Urothelium cell line (cell line): ENCODE measurements at regions not wholly inside any gene's neighbourhood (a gene's known extent, or its start where the extent isn't known, plus 50 kb on each side); places are given as distances from the start of the nearest gene placed in this dataset.
A peak's percentile ranks its signal among the peaks of the same experiment; 100 is the strongest.
"Not testable (repeated sequence)": the region's sequence is repeated elsewhere in the genome, so short reads cannot be mapped to it uniquely, and the experiment has no call there.

Experiments used
- DNase-seq: peaks from one replicate; pipeline ENCODE4 v3.0.0; 2011; ENCODE audit warnings: low spot score, mixed read lengths
- FAIRE-seq: peaks from 2 replicates; lab custom pipeline; 2011; peaks lifted over from hg19 to GRCh38; lab: Jason Lieb, UNC

DNA sequence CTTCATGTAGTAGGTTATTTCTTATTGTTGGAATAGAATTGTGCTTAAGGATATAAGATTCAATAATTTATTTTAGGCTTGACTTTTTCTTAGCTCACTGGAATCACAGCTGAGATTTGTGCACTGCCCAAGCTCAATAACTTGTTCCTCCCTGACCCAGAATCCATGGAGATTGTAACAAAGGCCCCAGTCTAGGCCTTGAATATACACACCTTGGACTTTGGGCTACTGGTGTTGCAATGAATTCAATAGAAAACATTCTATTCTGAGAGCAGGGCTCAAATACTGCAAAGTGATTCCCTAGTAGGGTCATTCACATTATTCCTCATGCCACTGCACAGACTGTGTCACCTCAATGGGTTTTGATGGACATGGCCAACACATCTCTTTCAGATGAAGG is 352.4 kb downstream of the GALC start:
- DNase-seq (no peak), FAIRE-seq (no peak)

DNA sequence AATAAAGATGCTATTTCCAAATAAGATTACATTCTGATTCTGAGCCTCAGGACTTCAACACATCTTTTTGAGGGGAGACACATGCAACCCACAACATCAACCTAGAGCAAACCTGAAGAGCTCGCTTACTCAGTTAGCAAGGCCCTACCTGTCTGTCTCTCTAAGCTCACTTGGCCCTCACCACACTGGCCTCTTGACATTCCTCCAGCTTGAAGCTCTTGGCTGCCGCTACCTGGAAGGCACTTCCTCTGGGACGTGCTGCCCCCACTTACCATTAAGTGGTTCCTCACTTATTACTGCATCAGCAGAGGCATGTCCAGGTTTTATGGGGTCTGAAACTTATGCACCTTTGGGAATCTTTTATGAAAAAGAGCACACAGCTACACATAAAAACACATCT is 354.8 kb downstream of the GALC start:
- FAIRE-seq (no peak), DNase-seq (no peak)

DNA sequence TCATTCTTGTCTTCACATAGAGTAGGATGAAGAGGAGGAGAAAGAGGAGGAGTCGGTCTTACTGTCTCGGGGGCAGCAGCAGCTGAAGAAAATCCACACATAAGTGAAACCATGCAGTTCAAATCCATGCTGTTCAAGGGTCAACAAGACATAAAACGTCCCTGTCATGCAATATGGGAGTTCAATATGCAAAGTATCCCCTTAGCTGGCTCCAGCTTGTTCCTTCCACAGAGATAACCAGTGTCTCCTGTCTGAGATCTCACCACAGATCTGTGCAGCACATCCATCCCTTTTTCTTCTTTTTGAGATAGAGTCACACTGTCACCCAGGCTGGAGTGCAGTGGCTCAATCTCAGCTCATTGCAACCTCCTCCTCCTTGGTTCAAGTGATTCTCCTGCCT is 357.5 kb downstream of the GALC start:
- FAIRE-seq (no peak), DNase-seq (no peak)

GRCh38 chr14:87632796-87633195 is 360.2 kb downstream of the GALC start:
- no peak for DNase-seq
- FAIRE-seq = no peak

- FAIRE-seq (no peak), DNase-seq (no peak)
Observed at GRCh38 chr14:87630846-87631245, 362.1 kb downstream of the GALC start.

DNA sequence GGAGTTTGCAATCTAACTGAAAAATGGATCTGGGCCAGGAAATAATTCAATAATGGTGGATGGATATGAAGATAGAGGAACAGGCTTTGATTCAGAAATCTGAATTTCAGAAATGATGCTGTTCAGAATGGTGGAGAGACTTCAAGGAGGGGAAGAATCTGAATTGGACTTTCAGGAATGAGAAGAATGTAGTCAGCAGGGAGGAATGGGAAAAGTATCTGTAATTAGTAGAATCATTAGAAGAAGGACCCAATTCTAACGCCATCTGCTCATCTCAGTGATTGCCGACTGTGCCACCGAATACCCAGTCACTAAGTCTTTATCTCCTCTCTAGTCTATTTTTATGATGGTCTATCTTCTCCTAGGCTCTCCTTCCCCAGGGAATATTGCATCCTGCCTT is 363.2 kb downstream of the GALC start:
- FAIRE-seq = no peak
- DNase-seq = no peak

GRCh38 chr14:87628780-87629179 is 364.2 kb downstream of the GALC start:
- FAIRE-seq (no peak), DNase-seq (no peak)

DNA sequence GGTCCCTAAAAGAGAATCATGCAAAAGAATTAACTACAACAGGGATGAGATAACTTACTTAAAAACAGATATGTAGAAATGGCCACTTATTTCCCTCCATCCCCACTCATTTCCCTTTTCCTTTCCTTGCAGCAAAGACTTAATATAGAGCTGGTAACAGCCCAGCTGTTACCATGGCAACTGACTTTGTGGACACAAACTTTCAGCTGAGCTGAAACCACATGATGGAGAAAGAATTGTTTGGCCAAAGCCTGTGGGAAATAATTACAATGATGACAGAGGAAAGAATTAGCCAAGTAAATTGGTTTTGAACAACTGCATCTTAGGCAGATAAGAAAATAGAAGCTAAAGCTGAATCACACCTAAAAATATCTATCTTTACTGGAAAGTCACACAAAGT is 364.9 kb downstream of the GALC start:
- FAIRE-seq = no peak
- DNase-seq = peak; percentile 21

- FAIRE-seq = no peak
- DNase-seq = no peak
Observed at GRCh38 chr14:87626266-87626665, 366.7 kb downstream of the GALC start.

DNA sequence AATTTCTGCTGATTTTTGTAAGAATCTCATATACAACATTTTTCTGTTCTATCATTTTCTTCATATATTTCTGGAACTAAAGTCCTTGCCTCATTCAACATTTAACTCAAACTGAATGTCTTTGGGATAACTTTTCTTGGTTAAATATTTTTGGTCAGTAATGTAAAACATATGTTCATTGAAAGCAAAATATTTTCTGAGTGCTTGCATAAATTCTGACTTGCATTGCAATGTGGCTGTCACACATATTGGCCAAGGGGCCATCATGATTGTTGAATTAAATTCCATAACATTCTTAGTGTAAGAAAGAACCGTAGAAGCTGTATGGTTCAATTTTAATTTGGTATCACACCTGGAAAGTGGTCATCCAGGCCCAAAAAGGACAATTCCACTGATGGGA is 369.4 kb downstream of the GALC start:
- DNase-seq (no peak), FAIRE-seq (no peak)

DNA sequence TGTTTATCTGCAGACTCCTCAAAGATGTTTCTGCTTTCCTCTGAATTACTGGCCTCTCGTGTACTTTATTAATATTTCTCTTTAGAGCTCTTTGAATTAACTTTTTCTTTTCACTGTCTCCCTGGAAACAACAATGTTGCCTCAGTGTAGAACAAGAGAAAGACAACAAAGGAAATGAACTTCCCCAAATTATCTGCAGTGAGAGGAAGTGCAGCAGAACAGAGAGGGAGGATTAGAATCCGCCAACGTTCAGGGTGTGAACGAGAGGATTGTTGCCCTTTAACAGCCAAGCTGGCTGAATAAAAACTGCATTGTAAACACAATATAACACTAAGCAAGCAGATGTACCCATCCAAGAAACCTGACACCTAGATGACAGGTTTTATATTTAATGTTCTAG is 375.9 kb downstream of the GALC start:
- no peak for FAIRE-seq
- DNase-seq = no peak

- no peak for FAIRE-seq
- peak; percentile 80 for DNase-seq
Observed at GRCh38 chr14:87615822-87616679, 376.9 kb downstream of the GALC start.

GRCh38 chr14:87615047-87615446 is 377.9 kb downstream of the GALC start:
- FAIRE-seq = no peak
- DNase-seq = no peak

DNA sequence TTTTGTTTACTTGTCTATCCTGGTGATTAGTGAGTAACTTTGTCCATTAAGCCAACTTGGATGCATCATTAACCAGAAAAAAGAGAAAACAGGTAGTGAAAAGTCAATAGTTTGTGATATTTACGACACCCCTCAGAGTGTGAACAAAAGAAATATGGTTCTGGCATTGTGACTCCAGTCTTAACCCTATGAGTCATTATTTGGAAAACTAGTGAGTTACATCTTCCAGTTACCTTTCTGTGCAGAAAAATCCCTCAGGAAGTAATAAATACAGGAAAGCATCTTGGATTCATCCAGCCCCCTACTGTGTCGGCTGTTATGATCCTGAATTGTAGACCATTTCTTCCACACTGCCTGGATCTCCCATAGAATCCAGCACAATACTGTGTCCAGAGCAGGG is 379.1 kb downstream of the GALC start:
- DNase-seq (peak; percentile 29), FAIRE-seq (no peak)

- not testable (repeated sequence) for FAIRE-seq, DNase-seq
Observed at GRCh38 chr14:87607056-87607455, 385.9 kb downstream of the GALC start.

DNA sequence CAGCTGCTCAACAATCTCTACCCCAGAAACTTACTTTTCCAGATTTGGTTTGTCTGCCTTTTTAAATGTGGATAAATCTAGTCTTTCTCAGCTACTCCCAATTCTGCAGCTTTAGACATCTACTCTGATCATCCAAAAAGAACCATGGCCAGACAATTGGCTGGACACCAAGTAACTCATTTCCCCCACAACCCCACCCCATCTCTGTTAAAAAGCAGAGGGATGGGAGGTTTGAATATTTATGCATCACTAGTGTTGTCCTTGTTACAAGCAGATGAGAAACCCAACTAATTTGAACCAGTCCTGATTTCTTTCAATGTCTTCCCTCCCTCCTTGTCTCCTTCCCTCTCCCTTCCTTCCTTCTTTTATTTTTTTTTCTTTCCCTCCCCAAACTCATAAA is 391.9 kb downstream of the GALC start:
- FAIRE-seq (no peak), DNase-seq (no peak)

DNA sequence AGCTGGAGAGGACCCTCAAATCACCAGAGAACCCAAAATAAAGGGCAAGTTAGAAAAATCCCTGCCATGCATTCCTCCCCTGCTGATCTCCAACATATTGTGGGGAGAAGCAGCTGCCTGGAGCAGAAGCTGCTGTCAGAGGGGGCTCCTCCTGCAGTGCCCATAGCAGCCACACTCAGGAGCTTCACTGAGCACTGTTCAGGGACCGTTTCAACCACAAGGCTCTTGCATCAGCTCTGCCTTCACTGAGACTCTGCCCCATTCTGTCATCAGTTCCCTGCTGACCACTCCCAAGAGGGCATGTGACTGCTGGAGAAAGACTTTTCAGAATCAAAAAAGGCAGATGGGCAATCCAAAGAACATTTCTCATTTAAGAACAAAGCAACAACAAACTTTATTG is 392.7 kb downstream of the GALC start:
- DNase-seq = no peak

GRCh38 chr14:87581298-87581697 is 411.7 kb downstream of the GALC start:
- DNase-seq = no peak
- no peak for FAIRE-seq

More for the DNA sequence above, 392.7 kb downstream of the GALC start:
- no peak for FAIRE-seq

DNA sequence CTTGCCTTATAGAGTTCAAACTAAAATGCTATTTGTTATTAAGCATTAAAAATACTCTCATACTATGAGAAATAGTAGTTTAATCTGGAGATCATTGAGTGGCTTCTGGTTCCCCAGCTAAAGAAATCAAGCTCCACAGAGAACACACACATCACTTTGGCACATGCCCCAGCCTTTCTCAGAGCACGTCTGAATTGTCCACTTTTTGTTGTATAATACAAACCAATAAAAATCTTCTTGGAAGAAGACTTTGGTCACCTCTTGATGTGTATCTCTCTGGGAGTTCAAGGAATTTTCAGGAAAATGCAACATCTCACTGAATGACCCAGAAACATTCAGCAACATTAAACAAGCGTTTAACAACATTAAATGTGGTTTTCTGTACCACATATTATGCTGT is 413.9 kb downstream of the GALC start:
- no peak for DNase-seq
- FAIRE-seq = no peak

DNA sequence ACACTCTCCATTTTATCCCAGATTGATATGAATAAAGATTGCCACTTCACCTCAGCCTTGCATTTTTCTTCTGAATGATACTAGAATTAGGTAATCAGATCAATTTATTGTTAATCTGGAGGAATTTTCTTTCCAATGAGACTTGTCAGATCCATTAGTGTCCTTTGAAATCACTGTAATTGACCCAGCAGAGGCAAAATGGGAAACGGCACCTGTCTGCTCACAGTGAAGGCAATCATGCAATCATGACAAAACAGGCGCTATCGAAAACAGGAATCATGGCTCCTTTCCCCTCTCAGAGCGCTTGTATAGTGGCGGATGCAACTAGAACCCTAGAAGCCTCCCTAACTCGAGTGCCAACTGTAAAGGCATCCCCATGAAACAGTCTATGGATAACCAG is 417.6 kb downstream of the GALC start:
- DNase-seq (no peak), FAIRE-seq (no peak)

DNA sequence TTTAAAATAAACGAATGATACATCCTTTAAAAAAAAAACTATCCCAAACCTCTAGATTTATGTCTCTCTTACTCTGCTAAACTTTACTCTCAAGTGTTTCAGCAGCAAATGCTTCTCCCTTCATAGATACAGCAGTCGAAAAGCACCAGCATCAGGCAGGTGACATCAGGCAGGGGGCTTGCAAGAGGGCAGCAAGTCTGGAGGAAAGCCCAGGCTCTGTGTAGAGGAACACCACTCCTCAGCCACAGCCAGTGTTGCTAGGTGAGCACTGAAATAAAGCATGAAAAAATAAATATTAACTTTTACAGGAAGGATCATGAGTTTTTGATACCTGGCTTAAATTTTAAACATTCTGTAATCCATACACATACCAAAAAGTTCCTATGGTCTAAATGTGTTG is 419.4 kb downstream of the GALC start:
- FAIRE-seq (no peak), DNase-seq (no peak)

DNA sequence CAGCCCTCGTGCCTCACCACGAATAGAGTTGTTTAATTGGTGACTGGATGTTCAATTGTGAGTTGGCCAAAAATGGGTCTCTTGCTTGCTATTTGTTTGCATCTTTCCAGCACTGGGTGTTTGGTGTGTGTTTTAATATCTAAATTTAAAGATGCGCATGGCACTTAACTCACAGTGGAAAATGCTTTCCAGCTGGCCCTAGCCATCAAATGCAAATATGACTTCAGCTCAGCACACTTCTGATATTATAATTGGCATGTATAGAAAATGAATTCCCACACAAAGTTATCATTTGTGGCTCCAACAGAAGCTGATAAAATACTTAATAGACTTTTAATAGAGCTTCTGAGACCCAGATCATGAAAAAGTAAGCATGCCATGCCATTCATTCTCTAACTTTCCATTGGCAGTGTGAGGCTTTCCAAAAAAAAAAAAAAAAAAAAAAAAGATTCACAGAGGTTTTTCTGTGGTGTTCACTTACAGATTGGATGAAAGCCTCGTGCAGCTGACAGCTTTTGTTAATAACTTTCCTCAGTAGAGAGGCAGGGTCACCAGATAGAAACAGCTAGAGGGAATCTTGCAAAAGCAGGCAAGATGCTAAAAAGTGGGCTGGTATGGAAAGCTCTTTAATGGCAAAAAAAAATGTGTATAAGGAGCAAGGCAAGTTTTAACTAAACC is 425.2 kb downstream of the GALC start:
- FAIRE-seq = no peak
- no peak for DNase-seq
